Liver (tissue), 8 donors: ENCODE measurements at regions not wholly inside any gene's neighbourhood (a gene's known extent, or its start where the extent isn't known, plus 50 kb on each side); places are given as distances from the start of the nearest gene placed in this dataset.
A peak's percentile ranks its signal among the peaks of the same experiment; 100 is the strongest.

Experiments used
- DNase-seq: peaks from one replicate; pipeline ENCODE4 v3.0.0-alpha.2; 2017; ENCODE audit warnings: low spot score
- H3K27ac ChIP-seq, 2 donors: one replicate each; pipeline ENCODE4 v1.7.0; 2013; ENCODE audit warnings: inconsistent platforms in 2 of 2, low read length in 2 of 2, control low read depth in 1 of 2, low read depth in 1 of 2, mild to moderate bottlenecking in 1 of 2
- H3K27me3 ChIP-seq, 4 donors: one replicate each; pipeline versions ENCODE4 v1.6.1 to v1.7.0; 2013; ENCODE audit warnings: low read length in 3 of 4, inconsistent platforms in 1 of 4, mild to moderate bottlenecking in 1 of 4, moderate library complexity in 1 of 4; ENCODE audit not compliant: control insufficient read depth in 4 of 4, insufficient read depth in 4 of 4
- H3K36me3 ChIP-seq, 4 donors: one replicate each; pipeline versions ENCODE4 v1.6.1 to v1.7.0; 2013; ENCODE audit warnings: low read length in 3 of 4, mild to moderate bottlenecking in 3 of 4, low read depth in 1 of 4, moderate library complexity in 1 of 4; ENCODE audit not compliant: control insufficient read depth in 4 of 4, insufficient read depth in 3 of 4
- H3K4me1 ChIP-seq, 4 donors: one replicate each; pipeline versions ENCODE4 v1.6.1 to v1.7.0; 2013; ENCODE audit warnings: low read length in 3 of 4, mild to moderate bottlenecking in 3 of 4, moderate library complexity in 1 of 4; ENCODE audit not compliant: control insufficient read depth in 4 of 4, insufficient read depth in 4 of 4
- H3K4me3 ChIP-seq, 3 donors: one replicate each; pipeline versions ENCODE4 v1.6.1 to v1.7.0; 2013; ENCODE audit warnings: low read length in 3 of 3, control low read depth in 1 of 3, low read depth in 1 of 3, mild to moderate bottlenecking in 1 of 3
- H3K9ac ChIP-seq, 2 donors: one replicate each; pipeline ENCODE4 v1.7.0; 2013; ENCODE audit warnings: low read length in 2 of 2, mild to moderate bottlenecking in 2 of 2, moderate library complexity in 2 of 2, control low read depth in 1 of 2, low read depth in 1 of 2
- H3K9me3 ChIP-seq, 4 donors: one replicate each; pipeline versions ENCODE4 v1.6.1 to v1.7.0; 2013; ENCODE audit warnings: low read length in 3 of 4; ENCODE audit not compliant: control insufficient read depth in 4 of 4
- ATF3 ChIP-seq: IDR thresholded peaks from 2 replicates; pipeline ENCODE4 v1.6.1; 2016; ENCODE audit warnings: antibody characterized with exemption
- EGR1 ChIP-seq, 2 donors: IDR thresholded peaks; 2 replicates each; pipeline ENCODE4 v1.6.1; 2016 to 2018; ENCODE audit warnings: antibody characterized with exemption in 2 of 2, low read depth in 2 of 2
- FOXA1 ChIP-seq: IDR thresholded peaks from 2 replicates; pipeline ENCODE4 v1.6.1; 2016; ENCODE audit warnings: antibody characterized with exemption
- FOXA2 ChIP-seq: IDR thresholded peaks from 2 replicates; pipeline ENCODE4 v1.6.1; 2016; ENCODE audit warnings: antibody characterized with exemption
- GABPA ChIP-seq, 2 donors: IDR thresholded peaks in 1 of 2; conservative IDR thresholded peaks in 1 of 2; 2 replicates each; pipeline ENCODE4 v1.6.1; 2016; ENCODE audit warnings: antibody characterized with exemption in 2 of 2, mild to moderate bottlenecking in 1 of 2, moderate library complexity in 1 of 2
- HNF4A ChIP-seq, 2 donors: conservative IDR thresholded peaks; 2 replicates each; pipeline ENCODE4 v1.6.1; 2016; ENCODE audit warnings: antibody characterized with exemption in 2 of 2, mild to moderate bottlenecking in 2 of 2
- HNF4G ChIP-seq: IDR thresholded peaks from 2 replicates; pipeline ENCODE4 v1.6.1; 2016; ENCODE audit warnings: antibody characterized with exemption
- JUND ChIP-seq, 2 donors: IDR thresholded peaks; 2 replicates each; pipeline ENCODE4 v1.6.1; 2016; ENCODE audit warnings: antibody characterized with exemption in 2 of 2
- MAX ChIP-seq: IDR thresholded peaks from 2 replicates; pipeline ENCODE4 v1.6.1; 2016; ENCODE audit warnings: antibody characterized with exemption
- NR2F2 ChIP-seq: IDR thresholded peaks from 2 replicates; pipeline ENCODE4 v1.6.1; 2016; ENCODE audit warnings: antibody characterized with exemption
- RAD21 ChIP-seq, 2 donors: IDR thresholded peaks; 2 replicates each; pipeline ENCODE4 v1.6.1; 2016; ENCODE audit warnings: antibody characterized with exemption in 2 of 2, mild to moderate bottlenecking in 2 of 2
- REST ChIP-seq: IDR thresholded peaks from 2 replicates; pipeline ENCODE4 v1.6.1; 2016; ENCODE audit warnings: antibody characterized with exemption, mild to moderate bottlenecking
- RXRA ChIP-seq, 2 donors: IDR thresholded peaks; 2 replicates each; pipeline ENCODE4 v1.6.1; 2017 to 2018; ENCODE audit warnings: antibody characterized with exemption in 2 of 2, mild to moderate bottlenecking in 1 of 2
- SP1 ChIP-seq: IDR thresholded peaks from 2 replicates; pipeline ENCODE4 v1.6.1; 2018; ENCODE audit warnings: antibody characterized with exemption, mild to moderate bottlenecking
- TAF1 ChIP-seq: conservative IDR thresholded peaks from 2 replicates; pipeline ENCODE4 v1.6.1; 2016; ENCODE audit warnings: antibody characterized with exemption, mild to moderate bottlenecking
- YY1 ChIP-seq: IDR thresholded peaks from 2 replicates; pipeline ENCODE4 v1.6.1; 2016; ENCODE audit warnings: antibody characterized with exemption, mild to moderate bottlenecking
- ZBTB33 ChIP-seq: IDR thresholded peaks from 2 replicates; pipeline ENCODE4 v1.6.1; 2016; ENCODE audit warnings: antibody characterized with exemption
- WGBS: extraction: QIAGEN DNeasy Blood & Tissue Kit; methylation state at CpG from one replicate; pipeline ENCODE4 v1.1.7; 2013; 5-methylcytosine and 5-hydroxymethylcytosine counted together
- TF ChIP-seq, protein P1 (sequence below): fragments of 150-350 bp; IDR thresholded peaks from 2 replicates; pipeline ENCODE4 v1.5.1; 2017; ENCODE audit warnings: improper control_type of control experiment, low read depth, low read length; ENCODE audit not compliant: missing input control
- donor health status: healthy.
- donor health status: healthy.
- donor health status: healthy.
- donor health status: healthy.
- donor health status: healthy.

DNA sequence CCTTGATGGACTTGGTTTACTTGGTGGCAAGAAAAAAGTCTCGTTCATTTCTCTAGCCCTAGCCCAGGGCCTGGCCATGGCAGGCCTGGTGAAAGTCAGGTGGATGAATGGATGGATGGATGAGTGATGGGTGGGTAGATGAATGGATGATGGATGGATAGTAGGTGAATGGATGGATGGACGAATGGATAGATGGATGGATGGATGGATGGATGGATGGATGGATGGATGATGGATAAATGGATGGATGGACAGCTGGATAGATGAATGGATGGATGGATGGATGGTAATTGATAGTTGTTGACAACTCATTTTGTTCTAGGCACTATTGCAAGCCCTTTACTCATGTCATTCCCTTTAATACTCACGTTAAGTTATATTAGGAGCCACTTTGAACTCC, 86.1 kb upstream of the ANO1 start:
- peaks cover 7 to 58% (median 40%) of the 10 kb centered on the region in 4 donors for H3K4me1 ChIP-seq
- H3K9ac ChIP-seq, result no peak overlapping the region
- no peaks in the 10 kb centered on the region for H3K27me3 ChIP-seq
- no peak for DNase-seq
- TF ChIP-seq RXRA (IDR thresholded peaks at IDR 0.05) (no peak), ZBTB33 (no peak), RAD21 (IDR thresholded peaks at IDR 0.05) (no peak), TAF1 (no peak), JUND (IDR thresholded peaks at IDR 0.05) (no peak), MAX (no peak)
- TF ChIP-seq, protein P1, sequence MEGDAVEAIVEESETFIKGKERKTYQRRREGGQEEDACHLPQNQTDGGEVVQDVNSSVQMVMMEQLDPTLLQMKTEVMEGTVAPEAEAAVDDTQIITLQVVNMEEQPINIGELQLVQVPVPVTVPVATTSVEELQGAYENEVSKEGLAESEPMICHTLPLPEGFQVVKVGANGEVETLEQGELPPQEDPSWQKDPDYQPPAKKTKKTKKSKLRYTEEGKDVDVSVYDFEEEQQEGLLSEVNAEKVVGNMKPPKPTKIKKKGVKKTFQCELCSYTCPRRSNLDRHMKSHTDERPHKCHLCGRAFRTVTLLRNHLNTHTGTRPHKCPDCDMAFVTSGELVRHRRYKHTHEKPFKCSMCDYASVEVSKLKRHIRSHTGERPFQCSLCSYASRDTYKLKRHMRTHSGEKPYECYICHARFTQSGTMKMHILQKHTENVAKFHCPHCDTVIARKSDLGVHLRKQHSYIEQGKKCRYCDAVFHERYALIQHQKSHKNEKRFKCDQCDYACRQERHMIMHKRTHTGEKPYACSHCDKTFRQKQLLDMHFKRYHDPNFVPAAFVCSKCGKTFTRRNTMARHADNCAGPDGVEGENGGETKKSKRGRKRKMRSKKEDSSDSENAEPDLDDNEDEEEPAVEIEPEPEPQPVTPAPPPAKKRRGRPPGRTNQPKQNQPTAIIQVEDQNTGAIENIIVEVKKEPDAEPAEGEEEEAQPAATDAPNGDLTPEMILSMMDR, result no peak
- H3K4me3 ChIP-seq, result no peak overlapping the region
- H3K36me3 ChIP-seq, result no peaks in the 10 kb centered on the region
- no peak overlapping the region for H3K27ac ChIP-seq
- no peaks in the 10 kb centered on the region for H3K9me3 ChIP-seq
- WGBS, result 93% methylated on average over 3 of the region's 3 CpGs

GRCh38 chr11:69992943-69993694, 85.0 kb upstream of the ANO1 start:
- H3K27ac ChIP-seq, result peak overlapping the region; percentile 13 to 29
- DNase-seq, result no peak
- H3K4me1 ChIP-seq, result peaks cover 7 to 48% (median 34%) of the 10 kb centered on the region in 4 donors

More at GRCh38 chr11:69992943-69993694, 85.0 kb upstream of the ANO1 start:
- TF ChIP-seq ZBTB33, result no peak
- TF ChIP-seq MAX, result peak; percentile 23
- peak; percentile 36 to 50 for TF ChIP-seq RXRA (IDR thresholded peaks at IDR 0.05)
- no peak for TF ChIP-seq YY1
- no peak for TF ChIP-seq HNF4G
- TF ChIP-seq TAF1, result no peak
- TF ChIP-seq FOXA1, result no peak
- TF ChIP-seq FOXA2, result no peak
- TF ChIP-seq NR2F2, result no peak
- no peak for TF ChIP-seq GABPA (IDR thresholded peaks at IDR 0.05 in 1 of 2, conservative IDR thresholded peaks at IDR 0.05 in 1 of 2)
- no peak for TF ChIP-seq REST
- peak; percentile 43 to 50 for TF ChIP-seq HNF4A (conservative IDR thresholded peaks at IDR 0.05)
- TF ChIP-seq, protein P1, result no peak
- no peak for TF ChIP-seq SP1
- no peak for TF ChIP-seq ATF3
- TF ChIP-seq EGR1 (IDR thresholded peaks at IDR 0.05; ENCODE audit: low read depth in 2 of 2), result no peak
- peak in 1 of 2 donors; percentile 43 for TF ChIP-seq RAD21 (IDR thresholded peaks at IDR 0.05)
- no peak for TF ChIP-seq JUND (IDR thresholded peaks at IDR 0.05)
- H3K9ac ChIP-seq, result no peak overlapping the region
- WGBS, result 55% methylated on average over 6 of the region's 6 CpGs
- H3K27me3 ChIP-seq, result no peaks in the 10 kb centered on the region
- H3K4me3 ChIP-seq, result no peak overlapping the region
- H3K36me3 ChIP-seq, result no peaks in the 10 kb centered on the region
- H3K9me3 ChIP-seq, result no peaks in the 10 kb centered on the region
